ENCODE measurements at regions not wholly inside any gene's neighbourhood (a gene's known extent, or its start where the extent isn't known, plus 50 kb on each side); places are given as distances from the start of the nearest gene placed in this dataset.

GRCh38 chr11:121898903-121899302, 217.1 kb downstream of the BLID start:
- no peak for DNase-seq

GRCh38 chr11:121895919-121896318, 220.1 kb downstream of the BLID start:
- DNase-seq: no peak

- no peak for DNase-seq
These were observed 221.4 kb downstream of the BLID start for GRCh38 chr11:121894581-121894980.

- no peak for DNase-seq
These were observed 223.2 kb downstream of the BLID start for GRCh38 chr11:121892863-121893262.

- DNase-seq: no peak
These were observed 223.8 kb downstream of the BLID start for GRCh38 chr11:121892131-121892681.

GRCh38 chr11:121890946-121891515, 225.0 kb downstream of the BLID start:
- no peak for DNase-seq

GRCh38 chr11:121890377-121890776, 225.6 kb downstream of the BLID start:
- no peak for DNase-seq

GRCh38 chr11:121889931-121890330, 226.1 kb downstream of the BLID start:
- no peak for DNase-seq

- no peak for DNase-seq
These were observed 226.8 kb downstream of the BLID start for GRCh38 chr11:121889186-121889585.

- no peak for DNase-seq
These were observed 227.9 kb downstream of the BLID start for GRCh38 chr11:121887976-121888557.

- no peak for DNase-seq
These were observed 228.4 kb downstream of the BLID start for GRCh38 chr11:121887569-121887968.

GRCh38 chr11:121886996-121887395, 229.0 kb downstream of the BLID start:
- DNase-seq: no peak

- DNase-seq: no peak
These were observed 229.8 kb downstream of the BLID start for GRCh38 chr11:121886005-121886734.

GRCh38 chr11:121884626-121885025, 231.4 kb downstream of the BLID start:
- DNase-seq: no peak

- DNase-seq: no peak
These were observed 234.2 kb downstream of the BLID start for GRCh38 chr11:121881806-121882205.

GRCh38 chr11:121877152-121877551, 238.9 kb downstream of the BLID start:
- DNase-seq: no peak

GRCh38 chr11:121873766-121874165, 242.2 kb downstream of the BLID start:
- no peak for DNase-seq

- no peak for DNase-seq
These were observed 243.7 kb downstream of the BLID start for GRCh38 chr11:121872356-121872755.

GRCh38 chr11:121870206-121871045, 245.6 kb downstream of the BLID start:
- no peak for DNase-seq

- no peak for DNase-seq
These were observed 246.5 kb downstream of the BLID start for GRCh38 chr11:121869478-121869877.

GRCh38 chr11:121866754-121867153, 249.3 kb downstream of the BLID start:
- DNase-seq: no peak

- DNase-seq: no peak
These were observed 251.4 kb downstream of the BLID start for GRCh38 chr11:121864660-121865059.

- no peak for DNase-seq
These were observed 252.9 kb downstream of the BLID start for GRCh38 chr11:121863126-121863525.
